Activated T-cell treated with anti-CD3 and anti-CD28 coated beads for 4 hours (primary cell): ENCODE measurements at regions not wholly inside any gene's neighbourhood (a gene's known extent, or its start where the extent isn't known, plus 50 kb on each side); places are given as distances from the start of the nearest gene placed in this dataset.

Experiments used
- DNase-seq: peaks from one replicate; pipeline ENCODE4 v3.0.0-alpha.2; 2020

GRCh38 chr18:78587096-78587495 is 392.5 kb upstream of the SALL3 start:
- no peak for DNase-seq

- DNase-seq = no peak
Measured at GRCh38 chr18:78587626-78588600, 391.7 kb upstream of the SALL3 start.

GRCh38 chr18:78589916-78590437 is 389.6 kb upstream of the SALL3 start:
- no peak for DNase-seq

- DNase-seq = no peak
Measured at GRCh38 chr18:78595453-78595852, 384.2 kb upstream of the SALL3 start.

GRCh38 chr18:78595924-78596573 is 383.6 kb upstream of the SALL3 start:
- no peak for DNase-seq

GRCh38 chr18:78596794-78597345 is 382.7 kb upstream of the SALL3 start:
- no peak for DNase-seq

- DNase-seq = no peak
Measured at GRCh38 chr18:78601349-78601748, 378.3 kb upstream of the SALL3 start.

GRCh38 chr18:78601923-78602322 is 377.7 kb upstream of the SALL3 start:
- no peak for DNase-seq

- no peak for DNase-seq
Measured at GRCh38 chr18:78602430-78602829, 377.2 kb upstream of the SALL3 start.

- DNase-seq = no peak
Measured at GRCh38 chr18:78603102-78603983, 376.3 kb upstream of the SALL3 start.

- DNase-seq = no peak
Measured at GRCh38 chr18:78605255-78605654, 374.4 kb upstream of the SALL3 start.

GRCh38 chr18:78607221-78607620 is 372.4 kb upstream of the SALL3 start:
- DNase-seq = no peak

- no peak for DNase-seq
Measured at GRCh38 chr18:78607784-78608183, 371.8 kb upstream of the SALL3 start.

- no peak for DNase-seq
Measured at GRCh38 chr18:78610179-78610578, 369.4 kb upstream of the SALL3 start.

GRCh38 chr18:78611201-78611800 is 368.3 kb upstream of the SALL3 start:
- DNase-seq = no peak

- no peak for DNase-seq
Measured at GRCh38 chr18:78611869-78612268, 367.7 kb upstream of the SALL3 start.

GRCh38 chr18:78612318-78612717 is 367.3 kb upstream of the SALL3 start:
- no peak for DNase-seq

- DNase-seq = no peak
Measured at GRCh38 chr18:78612801-78613200, 366.8 kb upstream of the SALL3 start.

GRCh38 chr18:78618726-78619125 is 360.9 kb upstream of the SALL3 start:
- no peak for DNase-seq

- no peak for DNase-seq
Measured at GRCh38 chr18:78619854-78620253, 359.8 kb upstream of the SALL3 start.

- no peak for DNase-seq
Measured at GRCh38 chr18:78620326-78620725, 359.3 kb upstream of the SALL3 start.

- DNase-seq = no peak
Measured at GRCh38 chr18:78621141-78621755, 358.4 kb upstream of the SALL3 start.
